Fibroblast of peridontal ligament (primary cell): ENCODE measurements at regions not wholly inside any gene's neighbourhood (a gene's known extent, or its start where the extent isn't known, plus 50 kb on each side); places are given as distances from the start of the nearest gene placed in this dataset.
"Not testable (repeated sequence)": the region's sequence is repeated elsewhere in the genome, so short reads cannot be mapped to it uniquely, and the experiment has no call there.

Experiments
- DNase-seq: peaks from one replicate; pipeline ENCODE4 v3.0.0-alpha.2; 2010; ENCODE audit errors: extremely low read depth

GRCh38 chr4:158122501-158122900 is 50.3 kb downstream of the GASK1B start:
- DNase-seq: peak; percentile 54

- peak; percentile 99 for DNase-seq
These were observed 51.7 kb downstream of the GASK1B start for GRCh38 chr4:158121161-158121579.

- not testable (repeated sequence) for DNase-seq
These were observed 52.1 kb downstream of the GASK1B start for GRCh38 chr4:158120645-158121151.

GRCh38 chr4:158112611-158113010 is 60.2 kb downstream of the GASK1B start:
- DNase-seq: no peak

- peak; percentile 21 for DNase-seq
These were observed 61.6 kb downstream of the GASK1B start for GRCh38 chr4:158111241-158111640.

- no peak for DNase-seq
These were observed 69.9 kb downstream of the GASK1B start for GRCh38 chr4:158102904-158103303.

GRCh38 chr4:158099686-158100085 is 73.1 kb downstream of the GASK1B start:
- no peak for DNase-seq

GRCh38 chr4:158098802-158099201 is 74.0 kb downstream of the GASK1B start:
- DNase-seq: no peak

GRCh38 chr4:158094413-158095134 is 78.3 kb downstream of the GASK1B start:
- DNase-seq: no peak

- DNase-seq: peak; percentile 67
These were observed 82.5 kb downstream of the GASK1B start for GRCh38 chr4:158090323-158090722.

- DNase-seq: not testable (repeated sequence)
These were observed 82.9 kb downstream of the GASK1B start for GRCh38 chr4:158089897-158090296.

GRCh38 chr4:158080354-158080753 is 92.5 kb downstream of the GASK1B start:
- no peak for DNase-seq

GRCh38 chr4:158079661-158080060 is 93.2 kb downstream of the GASK1B start:
- DNase-seq: no peak

GRCh38 chr4:158077835-158078234 is 95.0 kb downstream of the GASK1B start:
- DNase-seq: no peak

GRCh38 chr4:158074851-158075250 is 98.0 kb downstream of the GASK1B start:
- no peak for DNase-seq

- DNase-seq: no peak
These were observed 100.9 kb downstream of the GASK1B start for GRCh38 chr4:158071931-158072330.

GRCh38 chr4:158068068-158068467 is 104.8 kb downstream of the GASK1B start:
- no peak for DNase-seq

- DNase-seq: peak; percentile 7
These were observed 105.2 kb downstream of the GASK1B start for GRCh38 chr4:158067646-158068045.

- no peak for DNase-seq
These were observed 107.2 kb downstream of the GASK1B start for GRCh38 chr4:158065603-158066002.

- no peak for DNase-seq
These were observed 107.6 kb downstream of the GASK1B start for GRCh38 chr4:158065176-158065575.

GRCh38 chr4:158056689-158057245 is 116.1 kb downstream of the GASK1B start:
- DNase-seq: no peak

GRCh38 chr4:158055668-158056067 is 117.2 kb downstream of the GASK1B start:
- DNase-seq: no peak

GRCh38 chr4:158053801-158054200 is 119.0 kb downstream of the GASK1B start:
- no peak for DNase-seq
